ENCODE measurements at regions not wholly inside any gene's neighbourhood (a gene's known extent, or its start where the extent isn't known, plus 50 kb on each side); places are given as distances from the start of the nearest gene placed in this dataset.

DNA sequence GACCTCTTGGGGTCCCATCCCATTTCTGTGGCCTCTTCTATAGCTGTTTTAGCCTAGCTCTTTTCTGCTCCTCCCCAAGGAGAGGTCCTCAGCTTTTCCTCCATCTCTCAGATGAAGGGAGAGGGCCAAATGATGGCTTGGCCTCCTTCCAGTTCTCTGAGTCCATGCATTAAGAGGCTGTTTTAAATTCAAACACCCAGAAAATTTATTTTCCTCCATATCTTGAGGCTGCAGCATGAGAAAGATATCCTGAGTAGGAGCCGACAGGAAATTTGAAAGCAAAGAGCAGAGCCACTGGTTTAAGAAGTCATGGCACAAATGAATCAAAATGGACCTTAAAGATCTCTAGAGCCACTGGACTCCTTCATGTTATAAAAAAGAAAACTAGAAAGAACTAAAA is 558.8 kb downstream of the MID1IP1 start:
- DNase-seq: no peak

DNA sequence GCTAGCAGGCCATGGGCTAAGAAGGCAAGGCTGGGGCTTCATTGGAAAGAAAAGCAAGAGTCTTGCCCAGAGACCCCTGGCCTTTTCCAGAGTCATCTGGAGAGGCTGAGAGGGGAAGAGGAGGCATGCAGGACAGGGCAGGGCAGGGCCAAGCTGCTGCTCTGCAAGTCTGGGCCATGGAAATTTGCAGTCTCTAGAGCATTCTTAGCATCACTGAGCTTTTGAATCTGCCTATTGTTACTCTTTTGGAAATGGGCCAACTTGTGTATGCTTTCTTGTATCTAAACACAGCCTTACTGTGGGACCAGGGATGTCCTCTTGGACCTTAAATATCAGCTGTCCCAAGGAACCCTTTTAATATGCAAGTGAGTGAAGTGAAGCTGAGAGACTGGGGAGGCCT is 560.5 kb downstream of the MID1IP1 start:
- DNase-seq: peak; percentile 72

- no peak for DNase-seq
Measured at GRCh38 chrX:39367416-39367815, 566.2 kb downstream of the MID1IP1 start.

- DNase-seq: no peak
Measured at GRCh38 chrX:39372115-39372514, 570.9 kb downstream of the MID1IP1 start.

GRCh38 chrX:39377157-39377556 is 575.9 kb downstream of the MID1IP1 start:
- no peak for DNase-seq

GRCh38 chrX:39377773-39378172 is 576.5 kb downstream of the MID1IP1 start:
- DNase-seq: peak; percentile 25

DNA sequence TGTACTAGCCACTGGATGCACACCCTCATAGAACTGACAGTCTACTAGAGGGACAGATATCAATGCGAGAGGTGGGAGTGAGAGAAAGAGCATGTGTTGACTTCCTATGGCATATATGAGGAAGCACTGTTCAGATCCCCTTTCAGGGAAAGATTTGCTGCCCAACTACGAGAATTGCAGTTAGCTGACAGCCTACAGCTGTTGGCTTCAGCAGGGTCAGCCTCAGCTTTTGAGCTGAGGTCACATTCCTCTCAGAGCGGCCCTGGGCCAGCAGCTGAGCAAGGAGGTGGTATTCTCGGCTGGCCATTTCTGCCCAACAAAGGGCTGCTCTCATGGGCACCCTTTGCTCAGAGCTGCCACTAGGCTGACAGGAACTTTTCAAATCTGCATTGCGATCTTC is 580.2 kb downstream of the MID1IP1 start:
- DNase-seq: no peak

DNA sequence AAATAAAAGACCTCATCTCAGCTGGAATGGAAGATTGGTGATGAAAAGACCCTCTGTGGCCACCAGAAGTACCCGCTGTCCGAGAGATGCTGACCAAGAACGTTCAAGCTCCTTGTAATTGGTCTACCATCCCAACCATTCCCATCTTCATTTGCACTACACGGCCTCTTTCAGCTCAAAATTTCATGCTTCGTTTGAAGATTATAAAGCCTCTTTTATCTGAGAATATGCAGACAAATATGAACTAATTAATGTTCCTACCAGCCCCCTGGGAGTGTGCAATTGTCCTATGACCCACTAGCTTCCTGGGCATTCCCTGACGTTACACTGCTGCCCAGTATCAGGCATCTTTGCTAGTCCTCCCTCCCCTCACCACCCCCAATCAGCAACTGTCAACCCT is 583.7 kb downstream of the MID1IP1 start:
- no peak for DNase-seq

DNA sequence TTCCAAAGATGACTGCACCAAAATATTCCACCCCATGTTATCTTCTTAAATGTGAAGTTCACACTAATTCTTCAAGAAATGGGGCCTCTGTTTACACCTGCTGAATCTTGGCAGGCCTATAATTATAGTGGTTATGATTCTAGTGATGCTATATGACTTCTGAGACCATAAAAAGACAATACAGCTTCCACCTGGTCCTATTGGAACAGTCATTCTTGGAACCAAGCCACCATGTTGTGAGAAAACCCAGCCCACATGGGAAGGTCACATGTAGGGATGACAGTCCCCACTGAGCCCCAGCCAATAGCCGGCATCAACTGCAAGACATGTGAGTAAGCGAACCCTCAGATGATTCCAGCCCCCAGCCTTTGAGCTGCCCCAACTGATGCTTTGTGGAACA is 587.5 kb downstream of the MID1IP1 start:
- no peak for DNase-seq

DNA sequence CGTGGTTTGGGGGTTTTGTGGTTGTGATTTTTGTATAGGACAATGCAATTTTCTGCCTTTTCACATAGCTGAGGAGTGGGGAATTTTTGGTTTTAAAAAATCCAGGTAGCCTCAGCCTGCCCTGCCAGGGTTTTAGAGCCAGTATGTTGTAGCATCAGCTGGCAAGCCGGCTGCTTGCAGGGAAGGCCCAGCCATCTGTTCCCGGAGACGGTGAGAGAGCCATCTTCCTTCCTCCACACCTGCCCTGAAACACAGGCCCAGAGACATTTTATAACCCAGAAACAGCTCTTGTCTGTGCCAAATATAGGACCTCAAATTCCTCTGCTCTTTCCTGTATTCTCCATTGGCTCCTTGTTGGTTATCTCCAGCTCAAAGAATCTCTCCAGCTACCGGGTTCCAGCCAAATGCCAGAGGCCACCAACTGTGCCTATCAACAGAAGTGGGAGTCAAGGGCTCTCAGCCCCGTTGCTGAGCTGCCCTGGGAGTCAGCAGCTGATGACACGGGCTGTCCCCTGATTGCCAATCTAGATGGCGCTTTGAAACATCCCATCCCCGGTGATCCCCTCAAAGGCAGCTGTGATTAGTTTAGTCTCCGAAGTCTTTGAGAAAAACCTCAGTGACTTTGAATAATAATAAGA is 595.2 kb downstream of the MID1IP1 start:
- no peak for DNase-seq

DNA sequence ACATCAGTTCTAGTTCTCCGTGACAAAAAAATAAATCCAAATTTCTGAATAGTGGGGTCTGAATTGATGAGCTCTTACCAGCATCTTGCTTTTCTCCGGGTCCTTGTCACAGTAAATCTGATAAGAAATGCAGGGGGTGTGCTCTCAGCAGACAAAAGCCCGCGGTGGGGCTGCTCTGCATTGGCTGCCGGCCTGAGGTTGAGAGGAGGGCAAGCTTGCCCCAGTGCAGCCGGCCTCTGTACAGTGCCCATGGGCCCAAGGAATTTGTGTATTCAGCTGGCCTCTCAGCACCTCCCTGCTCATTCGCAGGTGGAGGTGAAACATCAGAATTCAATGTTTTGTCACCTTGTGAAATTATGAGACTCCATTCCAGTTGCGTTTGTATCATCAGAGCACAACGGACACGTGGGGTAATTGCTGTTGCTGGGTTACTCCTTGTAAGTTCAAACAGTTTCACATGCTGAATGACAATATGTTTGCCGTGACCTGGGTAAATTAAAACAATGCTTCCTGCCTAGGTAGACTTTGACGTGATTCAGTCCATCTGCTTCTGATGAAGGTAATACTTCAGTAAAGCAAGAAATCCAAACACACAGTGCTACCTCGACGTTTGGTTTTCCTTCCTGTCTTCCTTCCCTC is 596.4 kb downstream of the MID1IP1 start:
- no peak for DNase-seq

- DNase-seq: no peak
Measured at GRCh38 chrX:39398215-39398962, 597.1 kb downstream of the MID1IP1 start.

- no peak for DNase-seq
Measured at GRCh38 chrX:39398963-39399261, 597.7 kb downstream of the MID1IP1 start.

DNA sequence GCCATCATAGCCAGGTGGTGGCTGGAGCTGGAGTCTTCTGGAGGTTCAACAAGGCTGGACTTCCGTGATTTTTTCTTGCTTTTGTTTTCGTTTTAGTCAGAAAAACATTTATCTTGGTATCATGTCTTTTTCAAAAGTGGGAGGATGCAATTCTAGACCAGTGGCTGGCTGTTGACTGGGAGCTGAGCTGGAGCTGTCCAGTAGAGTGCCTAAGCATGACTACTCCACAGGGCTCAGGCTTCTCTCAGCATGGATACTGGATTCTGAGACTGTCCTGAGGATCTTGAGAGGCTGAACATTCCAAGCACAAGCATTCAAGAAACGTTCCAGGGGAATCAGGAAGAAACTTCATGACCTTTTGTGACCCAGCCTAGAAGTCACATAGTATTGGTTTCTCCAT is 598.1 kb downstream of the MID1IP1 start:
- DNase-seq: no peak

- DNase-seq: no peak
Measured at GRCh38 chrX:39401483-39402110, 600.3 kb downstream of the MID1IP1 start.

DNA sequence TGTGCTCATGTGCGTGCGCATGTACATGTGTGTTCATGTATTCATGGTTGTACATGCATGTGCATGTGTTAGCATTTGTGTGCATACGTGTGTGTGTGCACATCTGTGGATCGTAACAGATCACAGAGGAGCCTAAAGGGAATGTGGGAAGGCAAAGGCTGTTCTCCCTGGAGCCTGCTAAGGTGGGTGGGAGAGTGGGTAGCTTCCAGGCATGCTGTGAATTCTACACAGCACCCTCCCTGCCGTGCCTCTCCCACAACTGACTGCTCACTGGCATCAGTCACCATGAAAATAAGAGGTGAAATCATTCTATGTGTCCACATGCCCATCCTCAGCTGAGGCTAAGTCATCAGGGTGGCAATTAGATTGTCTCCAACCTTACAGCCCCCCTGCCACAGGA is 600.9 kb downstream of the MID1IP1 start:
- no peak for DNase-seq

- no peak for DNase-seq
Measured at GRCh38 chrX:39406799-39407198, 605.5 kb downstream of the MID1IP1 start.

GRCh38 chrX:39409246-39409917 is 608.1 kb downstream of the MID1IP1 start:
- no peak for DNase-seq

DNA sequence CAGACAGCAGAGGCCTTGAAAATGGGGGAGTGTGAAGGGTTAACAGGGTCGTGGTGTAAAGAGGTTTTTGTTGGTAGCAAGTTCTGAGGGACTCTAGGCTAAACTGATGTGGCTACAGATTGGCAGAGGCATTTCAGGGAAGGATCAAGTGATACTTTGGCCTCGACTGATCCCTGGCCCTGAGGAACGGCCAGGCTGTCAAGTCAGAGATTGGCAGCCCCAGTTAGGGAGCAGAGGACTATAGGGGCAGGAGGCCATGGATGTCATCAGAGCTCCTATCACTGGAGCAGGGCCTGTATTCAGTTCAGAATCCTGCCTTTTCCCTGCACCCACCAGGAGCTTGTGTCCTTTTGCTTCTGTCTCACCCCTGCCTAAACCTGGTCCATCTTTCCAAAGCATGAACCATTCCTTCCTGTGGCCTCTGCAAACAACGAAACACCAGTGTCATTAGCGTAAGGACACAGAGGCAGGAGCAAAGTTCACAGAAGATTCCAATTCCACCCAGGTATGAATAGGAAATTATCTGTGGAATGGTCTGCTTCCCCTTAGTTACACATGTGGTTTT is 613.1 kb downstream of the MID1IP1 start:
- no peak for DNase-seq

DNA sequence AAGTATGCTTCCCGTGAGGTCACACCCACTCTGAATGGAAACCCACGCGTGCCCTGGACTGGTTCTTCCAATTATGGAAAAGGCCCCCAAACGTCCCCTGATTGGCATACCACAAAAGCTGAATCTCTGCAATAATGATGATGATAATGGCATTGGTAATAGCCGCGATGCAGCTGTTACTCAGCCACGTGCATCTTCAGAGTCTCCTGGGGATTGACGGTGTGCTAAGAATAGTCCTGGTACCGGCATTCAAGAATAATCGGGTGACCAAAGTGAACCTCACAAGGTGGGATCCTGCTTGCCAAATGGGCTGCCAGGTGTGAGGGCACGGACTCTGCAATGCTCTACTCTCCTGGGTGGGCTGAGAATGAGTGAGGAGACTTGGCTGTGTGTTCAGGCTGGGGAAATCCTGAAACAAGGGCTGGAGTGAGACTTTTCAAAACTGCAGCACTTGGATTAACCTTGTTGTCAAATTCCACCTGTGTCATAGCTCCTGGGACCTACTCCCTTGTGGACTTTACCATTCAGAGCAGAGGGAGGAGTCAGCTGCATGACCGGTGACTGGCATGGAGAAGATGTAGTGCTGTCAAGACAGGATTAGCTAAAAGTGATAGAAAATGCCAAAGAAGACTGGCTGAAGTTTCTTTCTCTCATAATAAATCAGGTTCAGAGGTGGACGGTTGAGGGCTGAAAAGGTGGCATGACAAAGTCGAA is 615.4 kb downstream of the MID1IP1 start:
- DNase-seq: no peak

DNA sequence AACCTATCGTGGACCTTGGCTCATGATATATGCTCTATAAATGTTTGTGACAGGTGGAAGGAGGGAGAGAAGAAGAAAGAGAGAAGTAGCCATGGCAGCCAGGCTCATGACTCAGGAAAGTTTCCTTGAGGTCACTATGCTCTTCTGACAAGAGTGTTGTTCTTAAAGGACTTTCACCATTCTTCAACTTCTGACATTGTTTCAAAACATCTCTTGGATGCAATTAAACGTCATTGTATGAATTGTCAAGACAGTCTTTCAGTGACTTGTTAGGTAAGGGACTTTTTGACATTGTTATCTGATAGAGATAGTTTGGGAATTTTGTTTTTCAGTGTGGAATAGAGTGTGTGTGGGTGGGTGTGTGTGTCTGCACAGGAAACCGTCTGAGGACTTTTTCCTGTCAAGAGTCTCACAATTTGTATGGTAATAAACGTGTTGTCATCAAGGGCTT is 617.0 kb downstream of the MID1IP1 start:
- no peak for DNase-seq
